ENCODE measurements at regions not wholly inside any gene's neighbourhood (a gene's known extent, or its start where the extent isn't known, plus 50 kb on each side); places are given as distances from the start of the nearest gene placed in this dataset.

DNA sequence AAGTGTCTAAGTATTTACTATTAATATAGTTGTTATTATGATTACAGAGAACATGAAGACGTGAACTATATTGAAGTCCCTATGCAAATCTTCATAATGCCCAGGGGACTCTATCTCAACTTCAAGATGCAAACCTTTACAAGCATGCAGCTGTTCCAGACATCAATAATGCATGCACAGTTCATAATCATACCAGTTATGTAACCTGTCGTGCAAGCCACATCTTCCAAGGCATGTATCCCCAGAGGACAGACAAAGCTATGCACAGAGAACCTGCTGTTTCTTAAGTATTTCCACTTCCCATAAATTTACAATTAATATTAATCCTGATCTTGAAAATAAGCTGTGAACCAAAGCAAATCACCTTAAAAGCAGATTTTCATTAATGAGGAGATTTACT lies 534.1 kb downstream of the TUSC7 start:
- H3K36me3 Mint-ChIP-seq: no peaks in the 10 kb centered on the region
- DNase-seq: no peak
- H3K4me3 Mint-ChIP-seq: no peak overlapping the region
- peaks cover 0 to 13% (median 7%) of the 10 kb centered on the region in 6 donors for H3K9me3 Mint-ChIP-seq
- no peak overlapping the region for H3K27ac Mint-ChIP-seq
- H3K27me3 Mint-ChIP-seq (ENCODE audit: low read depth in 3 of 3): no peaks in the 10 kb centered on the region
- H3K4me1 Mint-ChIP-seq: no peaks in the 10 kb centered on the region

DNA sequence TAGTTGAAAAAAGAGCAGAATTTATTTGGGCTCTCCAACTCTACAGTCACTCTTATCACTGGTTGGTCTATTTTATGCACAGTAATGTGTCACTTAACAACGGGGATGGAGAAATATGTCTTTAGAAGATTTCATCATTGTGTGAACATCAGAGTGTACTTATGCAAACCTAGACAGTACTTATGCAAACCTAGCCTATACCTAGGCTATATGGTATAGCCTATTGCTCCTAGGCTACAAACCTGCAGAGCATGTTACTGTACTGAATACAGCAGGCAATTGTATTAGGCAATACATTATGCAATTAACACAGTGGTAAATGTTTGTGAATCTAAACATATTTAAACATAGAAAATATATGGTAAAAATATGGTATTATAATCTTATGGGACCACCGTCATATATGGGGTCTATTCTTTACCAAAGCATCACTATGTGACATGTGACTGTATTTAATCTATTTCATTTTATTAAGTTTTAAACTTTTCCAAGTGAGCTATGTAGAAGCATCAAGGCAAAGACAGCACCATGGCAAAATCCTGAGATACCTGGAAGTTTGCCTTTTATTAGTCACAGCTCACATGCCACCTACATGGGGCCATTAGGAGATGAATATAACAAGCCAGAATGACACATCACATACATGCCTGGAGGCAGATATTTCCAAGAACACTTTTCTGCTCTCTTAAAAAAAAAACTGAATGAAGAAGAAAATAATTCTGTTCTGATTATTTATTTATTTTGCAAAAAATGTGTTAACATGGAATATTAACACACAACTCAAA lies 537.4 kb downstream of the TUSC7 start:
- no peak for DNase-seq
- H3K36me3 Mint-ChIP-seq: no peaks in the 10 kb centered on the region
- peaks cover 0 to 4% (median 0%) of the 10 kb centered on the region in 3 donors for H3K27me3 Mint-ChIP-seq (ENCODE audit: low read depth in 3 of 3)
- no peak overlapping the region for H3K4me3 Mint-ChIP-seq
- peaks cover 5 to 38% (median 8%) of the 10 kb centered on the region in 6 donors for H3K9me3 Mint-ChIP-seq
- H3K4me1 Mint-ChIP-seq: no peaks in the 10 kb centered on the region
- no peak overlapping the region for H3K27ac Mint-ChIP-seq

DNA sequence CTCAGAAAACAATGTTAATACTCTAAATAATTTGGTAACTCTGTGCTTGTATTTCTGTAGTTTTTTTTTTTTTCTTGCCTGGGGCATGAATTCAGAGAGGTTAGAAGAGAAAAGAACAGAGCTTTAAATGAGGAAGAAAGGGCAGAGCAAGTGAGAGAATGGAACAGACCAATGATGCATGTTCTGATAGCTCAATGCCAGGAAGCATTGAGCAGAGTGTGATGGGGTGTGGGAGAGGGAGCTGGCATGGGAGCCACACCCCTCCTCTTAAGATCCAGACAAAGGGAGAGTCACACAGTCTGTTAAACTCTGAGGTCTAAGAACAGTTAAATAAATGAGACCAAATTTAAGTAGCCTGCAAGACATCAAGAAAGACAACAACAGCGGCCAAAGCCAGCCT lies 538.6 kb downstream of the TUSC7 start:
- no peaks in the 10 kb centered on the region for H3K4me1 Mint-ChIP-seq
- H3K4me3 Mint-ChIP-seq: no peak overlapping the region
- H3K9me3 Mint-ChIP-seq: peaks cover 6 to 37% (median 11%) of the 10 kb centered on the region in 6 donors
- H3K36me3 Mint-ChIP-seq: no peaks in the 10 kb centered on the region
- no peak overlapping the region for H3K27ac Mint-ChIP-seq
- DNase-seq: no peak
- peaks cover 0 to 4% (median 0%) of the 10 kb centered on the region in 3 donors for H3K27me3 Mint-ChIP-seq (ENCODE audit: low read depth in 3 of 3)

DNA sequence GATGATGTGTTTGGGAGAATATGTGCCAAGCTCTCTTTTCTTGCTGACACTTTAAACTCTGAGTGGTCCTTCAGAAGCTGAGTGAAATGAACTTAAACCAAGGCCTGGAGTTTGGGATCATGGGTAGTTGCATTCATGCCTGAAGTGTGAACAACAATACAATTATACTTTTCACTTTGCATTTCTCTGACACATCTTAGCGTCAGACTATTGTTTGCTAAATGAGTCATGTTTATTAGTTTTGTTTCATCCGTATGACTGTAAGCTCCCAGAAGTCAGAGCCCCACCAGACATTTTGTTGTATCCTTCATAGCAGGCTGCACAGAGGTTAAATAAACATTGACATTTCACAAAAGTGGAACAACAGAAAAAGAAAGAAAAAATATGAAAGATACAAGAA lies 542.6 kb downstream of the TUSC7 start:
- Mint-ChIP-seq H3K36me3 (no peaks in the 10 kb centered on the region), H3K27ac (no peak overlapping the region), H3K4me1 (no peaks in the 10 kb centered on the region), H3K9me3 (peaks cover 2 to 32% (median 10%) of the 10 kb centered on the region in 6 donors), H3K4me3 (no peak overlapping the region), H3K27me3 (ENCODE audit: low read depth in 3 of 3) (peaks cover 0 to 4% (median 0%) of the 10 kb centered on the region in 3 donors)
- no peak for DNase-seq

DNA sequence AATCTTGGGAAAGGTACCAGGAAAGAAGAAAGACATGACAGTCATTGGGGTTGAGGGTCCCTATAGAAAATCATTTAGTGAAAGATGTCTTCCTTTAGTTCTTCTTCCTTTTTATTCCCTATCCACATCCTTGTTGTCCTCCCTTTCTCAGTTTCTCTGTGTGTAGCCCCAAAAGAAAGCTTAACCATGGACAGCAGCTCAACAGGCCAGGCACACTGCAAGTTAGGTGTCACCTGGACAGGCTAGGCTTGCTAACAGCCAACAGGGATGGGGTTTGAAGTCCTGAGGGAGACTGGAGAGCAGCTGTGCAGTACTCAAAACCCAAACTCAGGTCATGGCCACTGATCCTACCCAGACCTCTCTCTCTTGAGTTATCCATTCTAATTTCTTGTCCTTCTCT lies 543.1 kb downstream of the TUSC7 start:
- Mint-ChIP-seq H3K4me3 (no peak overlapping the region), H3K4me1 (no peaks in the 10 kb centered on the region), H3K9me3 (peaks cover 5 to 32% (median 11%) of the 10 kb centered on the region in 6 donors), H3K36me3 (no peaks in the 10 kb centered on the region), H3K27ac (no peak overlapping the region), H3K27me3 (ENCODE audit: low read depth in 3 of 3) (peaks cover 0 to 4% (median 2%) of the 10 kb centered on the region in 3 donors)
- no peak for DNase-seq

DNA sequence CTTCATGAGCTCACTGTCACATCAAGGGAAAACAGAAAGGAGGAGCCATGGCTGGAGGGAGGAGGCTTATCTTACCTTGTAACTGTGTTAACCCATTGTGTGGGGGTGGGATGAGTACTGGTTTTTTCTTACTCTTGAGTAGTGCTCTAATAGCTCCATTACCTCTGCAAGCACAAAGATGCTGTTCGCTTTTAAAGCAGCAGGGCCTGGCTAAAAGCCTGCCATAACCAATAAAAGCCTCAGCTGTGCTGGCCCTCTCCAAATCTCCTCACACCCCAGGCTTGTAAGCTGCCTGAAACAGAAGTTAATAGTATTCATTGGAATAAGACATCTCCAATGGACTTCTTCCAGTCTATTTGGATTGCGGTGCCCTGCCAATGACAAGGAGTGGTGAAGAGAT lies 544.1 kb downstream of the TUSC7 start:
- Mint-ChIP-seq H3K9me3 (peaks cover 5 to 33% (median 11%) of the 10 kb centered on the region in 6 donors), H3K27me3 (ENCODE audit: low read depth in 3 of 3) (peaks cover 0 to 4% (median 2%) of the 10 kb centered on the region in 3 donors), H3K36me3 (no peaks in the 10 kb centered on the region), H3K4me3 (no peak overlapping the region), H3K27ac (no peak overlapping the region), H3K4me1 (no peaks in the 10 kb centered on the region)
- DNase-seq: no peak

DNA sequence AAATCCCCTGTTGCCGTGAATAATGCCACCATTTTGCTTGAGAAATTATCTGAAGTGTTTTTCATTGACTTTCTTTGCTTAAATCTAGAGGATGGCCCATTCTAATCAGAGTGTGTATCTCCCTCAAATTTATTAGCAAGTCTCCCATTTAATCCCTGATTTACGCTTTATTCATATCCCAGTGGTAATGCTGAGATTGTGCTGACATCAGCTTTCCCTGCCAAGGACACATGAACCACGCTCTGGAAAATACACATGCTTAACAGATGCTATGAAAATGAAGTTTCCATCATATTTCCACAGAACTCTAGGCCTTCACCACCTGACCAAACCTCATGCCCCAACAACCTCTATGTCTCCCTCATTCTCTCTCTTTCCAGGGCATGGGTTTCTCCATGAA lies 545.4 kb downstream of the TUSC7 start:
- Mint-ChIP-seq H3K36me3 (no peaks in the 10 kb centered on the region), H3K4me1 (no peaks in the 10 kb centered on the region), H3K4me3 (no peak overlapping the region), H3K27me3 (ENCODE audit: low read depth in 3 of 3) (peaks cover 0 to 2% (median 0%) of the 10 kb centered on the region in 3 donors), H3K27ac (no peak overlapping the region), H3K9me3 (peaks cover 7 to 25% (median 11%) of the 10 kb centered on the region in 6 donors)
- no peak for DNase-seq

DNA sequence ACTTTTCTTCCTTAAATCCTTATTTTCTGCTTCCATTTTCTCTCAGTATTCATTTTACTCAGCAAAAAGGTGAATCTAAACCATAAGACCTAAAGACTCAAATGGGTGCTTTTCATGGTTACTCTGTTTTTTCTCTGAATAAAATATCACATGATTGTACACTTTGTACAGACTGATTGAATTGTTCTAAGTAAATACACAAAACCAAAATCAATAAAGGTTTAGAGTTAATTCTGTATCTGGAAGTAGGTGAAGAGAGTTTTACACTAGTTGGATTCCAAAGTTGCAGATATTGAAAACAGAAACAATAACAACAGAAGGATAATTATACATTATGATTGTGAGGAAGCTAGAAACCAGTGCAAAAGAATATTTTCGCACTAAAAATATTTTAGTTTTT lies 546.2 kb downstream of the TUSC7 start:
- peaks cover 0 to 2% (median 0%) of the 10 kb centered on the region in 3 donors for H3K27me3 Mint-ChIP-seq (ENCODE audit: low read depth in 3 of 3)
- no peak for DNase-seq
- H3K36me3 Mint-ChIP-seq: no peaks in the 10 kb centered on the region
- no peak overlapping the region for H3K27ac Mint-ChIP-seq
- no peaks in the 10 kb centered on the region for H3K4me1 Mint-ChIP-seq
- peaks cover 6 to 18% (median 10%) of the 10 kb centered on the region in 6 donors for H3K9me3 Mint-ChIP-seq
- no peak overlapping the region for H3K4me3 Mint-ChIP-seq

DNA sequence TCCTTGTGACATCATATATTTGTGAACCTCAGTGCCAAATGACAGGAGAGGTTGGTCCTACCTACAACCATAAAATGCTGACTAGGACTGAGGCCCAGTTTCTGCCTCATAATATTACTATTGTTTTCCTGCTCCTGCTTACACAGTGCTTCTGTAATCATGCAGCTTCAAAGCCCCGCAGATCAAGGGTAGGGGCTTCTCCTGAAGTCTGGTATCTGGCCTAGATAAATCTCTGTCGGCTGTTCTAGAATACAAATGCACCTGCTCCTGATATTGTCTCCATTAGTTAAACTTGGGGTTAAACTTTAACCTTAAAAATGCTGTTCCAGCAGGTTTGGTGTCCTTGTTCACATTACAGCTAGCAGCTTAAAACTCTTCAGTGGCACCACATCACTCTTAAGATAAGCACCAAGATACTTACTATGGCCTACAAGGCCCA lies 552.4 kb downstream of the TUSC7 start:
- H3K4me1 Mint-ChIP-seq: no peaks in the 10 kb centered on the region
- peaks cover 0 to 2% (median 0%) of the 10 kb centered on the region in 3 donors for H3K27me3 Mint-ChIP-seq (ENCODE audit: low read depth in 3 of 3)
- no peak overlapping the region for H3K27ac Mint-ChIP-seq
- no peak overlapping the region for H3K4me3 Mint-ChIP-seq
- DNase-seq: no peak
- H3K9me3 Mint-ChIP-seq: peaks cover 8 to 23% (median 13%) of the 10 kb centered on the region in 6 donors
- no peaks in the 10 kb centered on the region for H3K36me3 Mint-ChIP-seq

DNA sequence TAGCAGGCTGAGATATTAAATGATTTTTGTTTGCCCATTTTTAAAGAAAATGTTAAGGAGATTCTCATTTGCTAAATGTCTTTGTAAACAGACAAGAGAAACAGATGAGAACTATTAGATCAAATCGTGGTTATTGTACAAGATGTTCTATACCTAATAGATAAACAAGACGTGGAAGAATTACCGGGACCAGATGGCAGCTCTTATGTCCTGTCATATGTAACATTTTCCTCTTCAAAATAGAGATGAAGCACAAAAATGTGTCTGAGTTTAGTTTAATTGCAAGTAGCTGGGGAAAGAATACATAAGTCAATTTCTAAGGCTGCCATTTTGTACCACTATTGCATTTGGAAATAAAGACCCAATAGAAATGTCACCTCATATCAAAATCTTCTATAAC lies 553.7 kb downstream of the TUSC7 start:
- Mint-ChIP-seq H3K36me3 (no peaks in the 10 kb centered on the region), H3K4me1 (no peaks in the 10 kb centered on the region), H3K9me3 (peaks cover 6 to 23% (median 10%) of the 10 kb centered on the region in 6 donors), H3K27me3 (ENCODE audit: low read depth in 3 of 3) (no peaks in the 10 kb centered on the region), H3K27ac (no peak overlapping the region), H3K4me3 (no peak overlapping the region)
- no peak for DNase-seq

DNA sequence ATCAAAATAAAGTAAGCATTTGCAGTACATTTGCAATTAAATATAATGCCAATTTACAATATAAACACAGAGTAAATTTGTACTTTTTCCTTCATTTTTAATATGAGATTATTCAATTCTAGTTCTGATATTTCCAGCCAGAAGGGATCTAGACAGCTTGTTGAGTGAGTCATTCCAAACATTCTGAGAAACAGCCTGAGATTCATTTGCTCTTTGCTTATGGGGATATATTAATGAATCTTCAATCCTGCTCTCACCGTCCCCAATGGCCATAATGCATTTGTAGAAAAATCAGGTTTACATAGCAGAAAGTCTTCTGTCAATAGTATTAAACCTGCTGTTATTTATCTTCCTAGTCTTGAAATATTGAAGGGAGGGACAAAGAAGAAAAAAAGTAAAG lies 554.2 kb downstream of the TUSC7 start:
- H3K4me1 Mint-ChIP-seq: no peaks in the 10 kb centered on the region

DNA sequence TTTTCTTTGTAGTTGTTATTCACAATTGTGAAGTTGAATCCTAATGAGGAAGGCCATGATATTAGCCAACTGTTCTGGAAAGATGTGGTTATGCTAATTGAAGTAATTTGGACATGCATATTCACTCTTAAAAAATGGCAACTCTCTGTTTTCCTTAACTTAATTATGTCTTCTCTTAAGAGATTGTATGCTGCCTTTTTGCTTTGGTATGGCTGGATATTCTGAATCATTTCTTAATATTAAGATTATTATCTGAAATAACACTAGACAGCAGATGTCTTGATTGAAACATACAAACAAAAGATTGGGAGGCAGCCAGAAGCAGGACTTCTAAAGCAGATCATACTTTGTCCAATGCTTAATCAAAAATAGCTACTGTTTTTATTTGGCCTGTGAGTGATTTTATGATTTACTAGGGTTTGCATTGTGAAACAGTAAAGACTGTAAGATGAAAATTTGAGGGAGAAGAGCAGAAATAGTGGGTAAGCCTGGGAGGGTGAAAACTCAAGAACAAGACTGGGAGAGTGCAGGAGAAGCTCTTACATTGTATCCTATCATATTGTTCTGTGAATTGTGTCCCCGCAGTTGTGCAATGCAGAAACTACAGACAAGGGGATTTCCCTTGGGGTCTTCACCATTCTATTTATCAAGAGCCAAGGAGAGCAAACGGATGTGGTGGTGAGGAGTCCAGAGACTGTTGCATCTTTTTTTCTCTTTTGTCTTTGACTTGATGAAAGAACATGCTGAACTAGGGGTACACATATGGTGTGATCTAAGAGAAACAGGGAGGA lies 554.8 kb downstream of the TUSC7 start:
- Mint-ChIP-seq H3K9me3 (peaks cover 3 to 18% (median 10%) of the 10 kb centered on the region in 6 donors), H3K36me3 (no peaks in the 10 kb centered on the region), H3K27ac (no peak overlapping the region), H3K4me1 (no peaks in the 10 kb centered on the region), H3K4me3 (no peak overlapping the region), H3K27me3 (ENCODE audit: low read depth in 3 of 3) (no peaks in the 10 kb centered on the region)
- no peak for DNase-seq

More for the DNA sequence above, 554.2 kb downstream of the TUSC7 start:
- no peak overlapping the region for H3K27ac Mint-ChIP-seq
- no peak for DNase-seq
- H3K27me3 Mint-ChIP-seq (ENCODE audit: low read depth in 3 of 3): no peaks in the 10 kb centered on the region
- no peak overlapping the region for H3K4me3 Mint-ChIP-seq
- H3K36me3 Mint-ChIP-seq: no peaks in the 10 kb centered on the region
- peaks cover 6 to 20% (median 10%) of the 10 kb centered on the region in 6 donors for H3K9me3 Mint-ChIP-seq

DNA sequence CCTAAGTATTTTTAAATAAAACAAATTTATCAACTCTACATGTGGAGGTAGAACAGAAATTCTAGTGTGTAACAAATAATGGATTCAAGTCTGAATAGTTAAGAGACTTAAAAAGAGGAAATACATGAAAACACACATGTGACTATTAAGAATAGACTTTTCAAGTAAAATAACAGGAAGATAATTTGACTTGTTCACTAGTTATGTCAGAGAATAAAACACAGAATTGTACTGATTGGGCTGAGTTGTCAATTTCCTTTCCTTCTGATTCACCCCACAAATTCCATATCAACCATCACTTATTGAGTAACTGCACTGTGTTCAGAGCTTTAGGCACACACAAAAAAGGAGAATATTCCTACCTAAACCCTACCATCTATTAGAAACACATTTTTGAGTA lies 557.2 kb downstream of the TUSC7 start:
- Mint-ChIP-seq H3K4me3 (no peak overlapping the region), H3K9me3 (peaks cover 3 to 23% (median 14%) of the 10 kb centered on the region in 6 donors), H3K27ac (no peak overlapping the region), H3K36me3 (no peaks in the 10 kb centered on the region), H3K4me1 (no peaks in the 10 kb centered on the region), H3K27me3 (ENCODE audit: low read depth in 3 of 3) (no peaks in the 10 kb centered on the region)
- DNase-seq: no peak

DNA sequence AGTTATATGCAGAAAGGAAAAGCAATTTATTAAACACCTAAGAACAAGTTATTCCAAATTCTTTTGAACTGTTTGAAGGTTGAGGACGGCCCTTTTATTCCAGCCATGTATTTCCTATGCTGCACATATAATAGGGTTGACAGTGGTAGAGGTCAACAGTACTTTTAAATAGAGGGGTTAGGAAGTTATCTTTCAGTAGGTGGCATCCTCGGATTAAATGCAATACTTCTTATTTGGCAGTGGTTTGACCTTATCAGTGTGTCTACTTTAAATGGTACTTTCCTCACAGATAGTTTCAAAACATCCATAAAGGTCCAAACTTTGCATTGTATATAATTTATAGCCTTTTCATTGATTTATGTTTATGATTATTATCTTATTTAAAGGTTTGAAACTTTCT lies 558.7 kb downstream of the TUSC7 start:
- Mint-ChIP-seq H3K4me3 (no peak overlapping the region), H3K4me1 (no peaks in the 10 kb centered on the region), H3K9me3 (peaks cover 3 to 22% (median 13%) of the 10 kb centered on the region in 6 donors), H3K27me3 (ENCODE audit: low read depth in 3 of 3) (no peaks in the 10 kb centered on the region), H3K36me3 (no peaks in the 10 kb centered on the region), H3K27ac (no peak overlapping the region)
- DNase-seq: no peak
